CD8-positive, alpha-beta memory T cell (primary cell): ENCODE measurements at regions not wholly inside any gene's neighbourhood (a gene's known extent, or its start where the extent isn't known, plus 50 kb on each side); places are given as distances from the start of the nearest gene placed in this dataset.

Experiments used
- CTCF ChIA-PET: fragments of 350-600 bp; sonication (Branson Sonifier 250); formaldehyde crosslinking; loops from one replicate; lab custom pipeline; 2021; ENCODE audit warnings: antibody characterized with exemption; lab: Charles Lee
- POLR2A ChIA-PET: fragments of 350-600 bp; sonication (Branson Sonifier 250); formaldehyde crosslinking; loops from one replicate; lab custom pipeline; 2021; ENCODE audit warnings: antibody characterized with exemption; lab: Charles Lee
- DNase-seq, 5 donors: peaks; one replicate each; pipeline versions ENCODE4 v3.0.0 to v3.0.0-alpha.2; 2020 to 2022; ENCODE audit warnings: mixed read lengths in 1 of 5
- H3K27ac ChIP-seq: one replicate; pipeline ENCODE4 v1.7.0; 2013; ENCODE audit warnings: low read depth, mild to moderate bottlenecking, low read length, moderate library complexity
- H3K27me3 ChIP-seq: 2 replicates; pipeline ENCODE4 v1.7.0; 2013; ENCODE audit warnings: low read length, mild to moderate bottlenecking; ENCODE audit not compliant: insufficient read depth, poor library complexity, severe bottlenecking
- H3K36me3 ChIP-seq: 2 replicates; pipeline ENCODE4 v1.7.0; 2013; ENCODE audit warnings: mild to moderate bottlenecking, low read length, moderate library complexity; ENCODE audit not compliant: insufficient read depth
- H3K4me1 ChIP-seq: 2 replicates; pipeline ENCODE4 v1.7.0; 2013; ENCODE audit warnings: mild to moderate bottlenecking, low read length, moderate library complexity; ENCODE audit not compliant: insufficient read depth
- H3K4me3 ChIP-seq: 2 replicates; pipeline ENCODE4 v1.7.0; 2013; ENCODE audit warnings: mild to moderate bottlenecking, low read length
- H3K9me3 ChIP-seq: 2 replicates; pipeline ENCODE4 v1.7.0; 2013; ENCODE audit warnings: mild to moderate bottlenecking, low read length
- H3K27ac Mint-ChIP-seq, 8 donors: one replicate each; pipeline ENCODE4 v1.8.0; 2020 to 2021; ENCODE audit warnings: mixed read lengths in 8 of 8, mild to moderate bottlenecking in 6 of 8, inconsistent platforms in 3 of 8, moderate library complexity in 3 of 8
- H3K27me3 Mint-ChIP-seq, 2 donors: one replicate each; pipeline ENCODE4 v1.8.0; 2020 to 2021; ENCODE audit warnings: mixed read lengths in 2 of 2, mild to moderate bottlenecking in 1 of 2, moderate library complexity in 1 of 2
- H3K36me3 Mint-ChIP-seq, 3 donors: one replicate each; pipeline ENCODE4 v1.8.0; 2020 to 2021; ENCODE audit warnings: mixed read lengths in 3 of 3, inconsistent platforms in 1 of 3, mild to moderate bottlenecking in 1 of 3
- H3K4me1 Mint-ChIP-seq, 3 donors: one replicate each; pipeline ENCODE4 v1.8.0; 2020 to 2021; ENCODE audit warnings: mixed read lengths in 3 of 3, inconsistent platforms in 1 of 3, mild to moderate bottlenecking in 1 of 3
- H3K4me3 Mint-ChIP-seq, 7 donors: one replicate each; pipeline ENCODE4 v1.8.0; 2020 to 2021; ENCODE audit warnings: mixed read lengths in 7 of 7, mild to moderate bottlenecking in 6 of 7, moderate library complexity in 4 of 7, inconsistent platforms in 2 of 7
- H3K9me3 Mint-ChIP-seq, 5 donors: one replicate each; pipeline ENCODE4 v1.8.0; 2020 to 2022; ENCODE audit warnings: mixed read lengths in 5 of 5, mild to moderate bottlenecking in 3 of 5, moderate library complexity in 2 of 5, inconsistent platforms in 1 of 5

- Histone ChIP-seq H3K4me3 (no peak overlapping the region), H3K27me3 (no peaks in the 10 kb centered on the region), H3K9me3 (no peaks in the 10 kb centered on the region), H3K27ac (no peak overlapping the region), H3K36me3 (no peaks in the 10 kb centered on the region), H3K4me1 (no peaks in the 10 kb centered on the region)
- Mint-ChIP-seq H3K27ac (no peak overlapping the region), H3K4me3 (no peak overlapping the region), H3K27me3 (no peaks in the 10 kb centered on the region), H3K4me1 (no peaks in the 10 kb centered on the region), H3K9me3 (peaks cover 0 to 2% (median 0%) of the 10 kb centered on the region in 5 donors), H3K36me3 (no peaks in the 10 kb centered on the region)
- no peak for DNase-seq
- POLR2A ChIA-PET = no interaction called here
- CTCF ChIA-PET = no interaction called here
Measured at GRCh38 chr2:198966269-198966668, 491.5 kb downstream of the SATB2 start.

GRCh38 chr2:198961547-198961946, 496.2 kb downstream of the SATB2 start:
- H3K4me3 ChIP-seq = no peak overlapping the region
- ChIA-PET CTCF (no interaction called here), POLR2A (no interaction called here)
- no peak overlapping the region for H3K4me3 Mint-ChIP-seq
- no peaks in the 10 kb centered on the region for H3K36me3 Mint-ChIP-seq
- no peaks in the 10 kb centered on the region for H3K27me3 ChIP-seq
- no peak for DNase-seq
- no peaks in the 10 kb centered on the region for H3K9me3 Mint-ChIP-seq
- no peaks in the 10 kb centered on the region for H3K36me3 ChIP-seq
- no peak overlapping the region for H3K27ac Mint-ChIP-seq
- H3K4me1 ChIP-seq = no peaks in the 10 kb centered on the region
- no peaks in the 10 kb centered on the region for H3K4me1 Mint-ChIP-seq
- no peak overlapping the region for H3K27ac ChIP-seq
- H3K27me3 Mint-ChIP-seq = peaks cover 0 to 4% of the 10 kb centered on the region in 2 donors
- no peaks in the 10 kb centered on the region for H3K9me3 ChIP-seq

GRCh38 chr2:198957181-198957580, 500.6 kb downstream of the SATB2 start:
- CTCF ChIA-PET = no interaction called here
- Histone ChIP-seq H3K27ac (no peak overlapping the region), H3K4me1 (no peaks in the 10 kb centered on the region), H3K9me3 (no peaks in the 10 kb centered on the region), H3K36me3 (no peaks in the 10 kb centered on the region), H3K27me3 (no peaks in the 10 kb centered on the region), H3K4me3 (no peak overlapping the region)
- no peaks in the 10 kb centered on the region for H3K4me1 Mint-ChIP-seq
- no peak for DNase-seq
- peaks cover 0 to 4% of the 10 kb centered on the region in 2 donors for H3K27me3 Mint-ChIP-seq
- POLR2A ChIA-PET = no interaction called here
- H3K4me3 Mint-ChIP-seq = no peak overlapping the region
- H3K9me3 Mint-ChIP-seq = peaks cover 0 to 3% (median 0%) of the 10 kb centered on the region in 5 donors
- no peak overlapping the region for H3K27ac Mint-ChIP-seq
- no peaks in the 10 kb centered on the region for H3K36me3 Mint-ChIP-seq

GRCh38 chr2:198953328-198953727, 504.4 kb downstream of the SATB2 start:
- H3K36me3 Mint-ChIP-seq = no peaks in the 10 kb centered on the region
- Histone ChIP-seq H3K27me3 (no peaks in the 10 kb centered on the region), H3K9me3 (no peaks in the 10 kb centered on the region), H3K4me3 (no peak overlapping the region), H3K4me1 (no peaks in the 10 kb centered on the region), H3K27ac (no peak overlapping the region), H3K36me3 (no peaks in the 10 kb centered on the region)
- peaks cover 0 to 4% (median 0%) of the 10 kb centered on the region in 5 donors for H3K9me3 Mint-ChIP-seq
- no peak overlapping the region for H3K4me3 Mint-ChIP-seq
- no peaks in the 10 kb centered on the region for H3K4me1 Mint-ChIP-seq
- ChIA-PET POLR2A (no interaction called here), CTCF (no interaction called here)
- no peak overlapping the region for H3K27ac Mint-ChIP-seq
- DNase-seq = no peak
- no peaks in the 10 kb centered on the region for H3K27me3 Mint-ChIP-seq

- no peaks in the 10 kb centered on the region for H3K4me1 Mint-ChIP-seq
Measured at GRCh38 chr2:198950803-198951202, 506.9 kb downstream of the SATB2 start.

GRCh38 chr2:198945496-198945895, 512.2 kb downstream of the SATB2 start:
- DNase-seq = no peak
- H3K4me1 ChIP-seq = no peaks in the 10 kb centered on the region
- ChIA-PET POLR2A (no interaction called here), CTCF (no interaction called here)
- no peaks in the 10 kb centered on the region for H3K9me3 ChIP-seq
- Mint-ChIP-seq H3K27ac (no peak overlapping the region), H3K4me1 (no peaks in the 10 kb centered on the region), H3K27me3 (no peaks in the 10 kb centered on the region), H3K9me3 (peaks cover 0 to 3% (median 0%) of the 10 kb centered on the region in 5 donors), H3K36me3 (no peaks in the 10 kb centered on the region), H3K4me3 (no peak overlapping the region)
- no peaks in the 10 kb centered on the region for H3K27me3 ChIP-seq
- no peak overlapping the region for H3K4me3 ChIP-seq
- no peak overlapping the region for H3K27ac ChIP-seq
- no peaks in the 10 kb centered on the region for H3K36me3 ChIP-seq

More at GRCh38 chr2:198950803-198951202, 506.9 kb downstream of the SATB2 start:
- Histone ChIP-seq H3K4me3 (no peak overlapping the region), H3K9me3 (no peaks in the 10 kb centered on the region), H3K36me3 (no peaks in the 10 kb centered on the region), H3K27me3 (no peaks in the 10 kb centered on the region), H3K4me1 (no peaks in the 10 kb centered on the region), H3K27ac (no peak overlapping the region)
- Mint-ChIP-seq H3K27me3 (no peaks in the 10 kb centered on the region), H3K4me3 (no peak overlapping the region), H3K27ac (no peak overlapping the region), H3K36me3 (no peaks in the 10 kb centered on the region), H3K9me3 (peaks cover 0 to 4% (median 0%) of the 10 kb centered on the region in 5 donors)
- no peak for DNase-seq
- CTCF ChIA-PET = no interaction called here
- POLR2A ChIA-PET = no interaction called here

- no peaks in the 10 kb centered on the region for H3K36me3 Mint-ChIP-seq
- no peaks in the 10 kb centered on the region for H3K9me3 ChIP-seq
- H3K4me1 ChIP-seq = no peaks in the 10 kb centered on the region
- DNase-seq = no peak
- no peaks in the 10 kb centered on the region for H3K4me1 Mint-ChIP-seq
- H3K27ac ChIP-seq = no peak overlapping the region
- POLR2A ChIA-PET = no interaction called here
- no peaks in the 10 kb centered on the region for H3K36me3 ChIP-seq
- H3K4me3 ChIP-seq = no peak overlapping the region
- no peaks in the 10 kb centered on the region for H3K27me3 Mint-ChIP-seq
- H3K4me3 Mint-ChIP-seq = no peak overlapping the region
- no peak overlapping the region for H3K27ac Mint-ChIP-seq
- no peaks in the 10 kb centered on the region for H3K27me3 ChIP-seq
- H3K9me3 Mint-ChIP-seq = peaks cover 0 to 14% (median 4%) of the 10 kb centered on the region in 5 donors
- CTCF ChIA-PET = no interaction called here
Measured at GRCh38 chr2:198930170-198930569, 527.6 kb downstream of the SATB2 start.

- Mint-ChIP-seq H3K27me3 (no peaks in the 10 kb centered on the region), H3K9me3 (peaks cover 0 to 14% (median 4%) of the 10 kb centered on the region in 5 donors), H3K4me3 (no peak overlapping the region), H3K4me1 (no peaks in the 10 kb centered on the region), H3K27ac (no peak overlapping the region), H3K36me3 (no peaks in the 10 kb centered on the region)
- no peaks in the 10 kb centered on the region for H3K4me1 ChIP-seq
- CTCF ChIA-PET = no interaction called here
- H3K36me3 ChIP-seq = no peaks in the 10 kb centered on the region
- no peaks in the 10 kb centered on the region for H3K27me3 ChIP-seq
- no peak overlapping the region for H3K27ac ChIP-seq
- POLR2A ChIA-PET = no interaction called here
- no peaks in the 10 kb centered on the region for H3K9me3 ChIP-seq
- no peak for DNase-seq
- H3K4me3 ChIP-seq = no peak overlapping the region
Measured at GRCh38 chr2:198928026-198928425, 529.7 kb downstream of the SATB2 start.
